ENCODE measurements at regions not wholly inside any gene's neighbourhood (a gene's known extent, or its start where the extent isn't known, plus 50 kb on each side); places are given as distances from the start of the nearest gene placed in this dataset.

DNA sequence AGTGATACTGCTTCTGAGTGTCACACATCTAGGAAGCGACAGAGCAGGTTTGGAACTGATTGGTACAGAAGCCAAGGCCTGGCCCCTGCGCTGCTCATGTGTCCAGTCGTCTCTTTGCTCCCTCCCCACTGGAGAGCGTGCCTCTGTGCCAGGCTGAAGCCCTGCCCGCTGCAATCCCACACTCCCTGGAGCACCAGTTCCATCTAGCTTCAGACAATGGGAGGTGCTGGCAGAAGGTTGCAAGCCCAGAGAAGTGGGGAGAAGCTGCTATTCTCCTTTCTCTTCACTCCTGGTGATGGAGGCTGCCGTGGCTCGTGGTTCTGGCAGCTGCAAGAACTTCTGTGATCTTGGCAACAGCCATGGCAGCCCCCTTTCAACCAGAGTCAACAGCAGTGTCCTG, 250.9 kb downstream of the MATN1 start:
- intact Hi-C loops (cut with DNase I, micrococcal nuclease) = no loop called here
- H3K4me3 ChIP-seq = no peak overlapping the region
- no peak for DNase-seq

DNA sequence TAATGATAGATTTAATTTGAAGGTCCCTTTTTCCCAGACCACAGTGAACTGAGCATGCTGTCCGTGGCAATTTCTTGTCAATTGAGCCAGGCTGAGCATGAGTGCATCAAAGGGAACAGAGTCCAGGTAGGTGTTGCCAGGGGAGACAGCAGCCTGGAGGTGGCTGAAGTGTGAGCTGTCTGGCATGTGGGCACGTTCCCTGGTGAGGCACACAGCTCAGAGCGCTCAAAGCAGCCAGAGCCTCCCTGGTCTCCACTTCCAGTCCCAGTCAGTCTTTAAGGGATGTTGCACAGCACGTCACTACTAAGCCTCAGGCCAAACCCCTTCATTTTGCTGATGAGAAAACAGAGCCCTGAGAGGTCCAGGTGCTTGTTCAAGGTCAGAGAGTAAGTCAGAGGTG, 251.4 kb downstream of the MATN1 start:
- TF ChIP-seq, protein P1, sequence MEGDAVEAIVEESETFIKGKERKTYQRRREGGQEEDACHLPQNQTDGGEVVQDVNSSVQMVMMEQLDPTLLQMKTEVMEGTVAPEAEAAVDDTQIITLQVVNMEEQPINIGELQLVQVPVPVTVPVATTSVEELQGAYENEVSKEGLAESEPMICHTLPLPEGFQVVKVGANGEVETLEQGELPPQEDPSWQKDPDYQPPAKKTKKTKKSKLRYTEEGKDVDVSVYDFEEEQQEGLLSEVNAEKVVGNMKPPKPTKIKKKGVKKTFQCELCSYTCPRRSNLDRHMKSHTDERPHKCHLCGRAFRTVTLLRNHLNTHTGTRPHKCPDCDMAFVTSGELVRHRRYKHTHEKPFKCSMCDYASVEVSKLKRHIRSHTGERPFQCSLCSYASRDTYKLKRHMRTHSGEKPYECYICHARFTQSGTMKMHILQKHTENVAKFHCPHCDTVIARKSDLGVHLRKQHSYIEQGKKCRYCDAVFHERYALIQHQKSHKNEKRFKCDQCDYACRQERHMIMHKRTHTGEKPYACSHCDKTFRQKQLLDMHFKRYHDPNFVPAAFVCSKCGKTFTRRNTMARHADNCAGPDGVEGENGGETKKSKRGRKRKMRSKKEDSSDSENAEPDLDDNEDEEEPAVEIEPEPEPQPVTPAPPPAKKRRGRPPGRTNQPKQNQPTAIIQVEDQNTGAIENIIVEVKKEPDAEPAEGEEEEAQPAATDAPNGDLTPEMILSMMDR (IDR thresholded peaks at IDR 0.05) = no peak
- Histone ChIP-seq H3K9me3 (no peaks in the 10 kb centered on the region), H3K4me1 (ENCODE audit: low read depth) (no peaks in the 10 kb centered on the region), H3K36me3 (ENCODE audit: low read depth) (no peaks in the 10 kb centered on the region), H3K4me3 (no peak overlapping the region)
- ATAC-seq (no peak), DNase-seq (no peak)
- intact Hi-C loops (cut with DNase I, micrococcal nuclease) = no loop called here

More for the DNA sequence above, 250.9 kb downstream of the MATN1 start:
- no peaks in the 10 kb centered on the region for H3K9me3 ChIP-seq
- no peaks in the 10 kb centered on the region for H3K4me1 ChIP-seq (ENCODE audit: low read depth)
- no peak for ATAC-seq
- TF ChIP-seq, protein P1 (IDR thresholded peaks at IDR 0.05) = no peak
- no peaks in the 10 kb centered on the region for H3K36me3 ChIP-seq (ENCODE audit: low read depth)

DNA sequence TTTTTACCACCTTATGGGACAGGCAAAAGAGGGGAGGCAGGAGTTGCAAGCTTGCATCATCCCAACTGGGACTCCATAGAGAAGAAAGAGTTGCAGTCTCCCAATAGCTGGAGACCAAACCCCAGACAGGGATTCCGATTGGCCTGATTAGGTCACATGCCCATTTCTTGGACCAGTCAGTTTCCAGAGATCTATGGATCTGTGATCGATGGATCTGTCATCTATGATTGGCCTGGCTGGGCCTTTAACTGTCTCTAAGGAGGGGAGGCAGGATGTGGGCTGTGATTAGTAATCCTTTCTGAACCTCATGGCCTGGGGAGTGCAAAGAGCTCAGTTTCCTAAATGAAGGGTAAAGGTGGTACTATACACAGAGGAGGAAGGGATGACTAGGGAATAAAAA, 252.1 kb downstream of the MATN1 start:
- ATAC-seq (no peak), DNase-seq (no peak)
- TF ChIP-seq, protein P1 (IDR thresholded peaks at IDR 0.05) = no peak
- H3K9me3 ChIP-seq = no peaks in the 10 kb centered on the region
- H3K4me1 ChIP-seq (ENCODE audit: low read depth) = no peaks in the 10 kb centered on the region
- intact Hi-C loops (cut with DNase I, micrococcal nuclease) = no loop called here
- no peak overlapping the region for H3K4me3 ChIP-seq
- no peaks in the 10 kb centered on the region for H3K36me3 ChIP-seq (ENCODE audit: low read depth)

- intact Hi-C loops (cut with DNase I, micrococcal nuclease) = no loop called here
- no peaks in the 10 kb centered on the region for H3K36me3 ChIP-seq (ENCODE audit: low read depth)
- H3K9me3 ChIP-seq = no peaks in the 10 kb centered on the region
- no peak overlapping the region for H3K4me3 ChIP-seq
- H3K4me1 ChIP-seq (ENCODE audit: low read depth) = no peaks in the 10 kb centered on the region
- TF ChIP-seq, protein P1 (IDR thresholded peaks at IDR 0.05) = no peak
- DNase-seq = no peak
- no peak for ATAC-seq
Observed at GRCh38 chr1:30469426-30469825, 254.0 kb downstream of the MATN1 start.

- Histone ChIP-seq H3K36me3 (ENCODE audit: low read depth) (no peaks in the 10 kb centered on the region), H3K4me1 (ENCODE audit: low read depth) (no peaks in the 10 kb centered on the region), H3K4me3 (no peak overlapping the region), H3K9me3 (no peaks in the 10 kb centered on the region)
- DNase-seq = no peak
- no peak for ATAC-seq
- intact Hi-C loops (cut with DNase I, micrococcal nuclease) = no loop called here
- TF ChIP-seq, protein P1 (IDR thresholded peaks at IDR 0.05) = no peak
Observed at GRCh38 chr1:30467101-30467500, 256.3 kb downstream of the MATN1 start.

DNA sequence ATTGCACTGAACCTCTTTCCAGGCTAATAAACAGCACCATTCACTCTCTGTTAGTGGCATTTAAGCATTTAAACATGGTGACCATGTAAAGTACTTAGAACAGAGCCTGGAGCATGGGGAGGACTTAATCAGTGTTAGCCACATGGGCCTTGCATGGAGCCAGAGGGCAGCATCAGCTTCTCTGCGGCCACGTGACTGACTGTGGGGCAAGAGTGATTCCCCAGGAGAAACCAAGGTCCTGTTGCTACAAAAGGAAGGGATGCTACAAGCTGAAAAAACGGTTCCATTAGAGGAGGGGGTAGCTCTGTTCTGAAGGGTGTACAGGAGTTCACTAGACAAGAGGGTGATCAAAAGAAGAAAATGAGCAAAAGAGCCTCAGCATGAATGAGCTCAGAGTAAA, 256.8 kb downstream of the MATN1 start:
- H3K4me3 ChIP-seq = no peak overlapping the region
- TF ChIP-seq, protein P1 (IDR thresholded peaks at IDR 0.05) = no peak
- no peaks in the 10 kb centered on the region for H3K9me3 ChIP-seq
- intact Hi-C loops (cut with DNase I, micrococcal nuclease) = no loop called here
- no peaks in the 10 kb centered on the region for H3K36me3 ChIP-seq (ENCODE audit: low read depth)
- no peak for DNase-seq
- H3K4me1 ChIP-seq (ENCODE audit: low read depth) = no peaks in the 10 kb centered on the region
- no peak for ATAC-seq

Measured in mucosa of descending colon (tissue), 3 donors.